OCI-LY7 (cell line): ENCODE measurements at regions not wholly inside any gene's neighbourhood (a gene's known extent, or its start where the extent isn't known, plus 50 kb on each side); places are given as distances from the start of the nearest gene placed in this dataset.

ENCODE experiments used
- CTCF ChIP-seq: fragments of 200-600 bp; sonication (generic); conservative IDR thresholded peaks from 2 replicates; pipeline ENCODE4 v1.5.1; 2014; ENCODE audit warnings: mild to moderate bottlenecking, antibody characterized with exemption, low read length, moderate library complexity, mixed read lengths
- EZH2phosphoT487 ChIP-seq: fragments of 200-600 bp; sonication (generic); IDR thresholded peaks from 2 replicates; pipeline ENCODE4 v1.6.1; 2018; ENCODE audit warnings: low read depth, borderline replicate concordance, mild to moderate bottlenecking, mixed run types, antibody characterized with exemption, low read length, moderate library complexity, mixed read lengths

DNA sequence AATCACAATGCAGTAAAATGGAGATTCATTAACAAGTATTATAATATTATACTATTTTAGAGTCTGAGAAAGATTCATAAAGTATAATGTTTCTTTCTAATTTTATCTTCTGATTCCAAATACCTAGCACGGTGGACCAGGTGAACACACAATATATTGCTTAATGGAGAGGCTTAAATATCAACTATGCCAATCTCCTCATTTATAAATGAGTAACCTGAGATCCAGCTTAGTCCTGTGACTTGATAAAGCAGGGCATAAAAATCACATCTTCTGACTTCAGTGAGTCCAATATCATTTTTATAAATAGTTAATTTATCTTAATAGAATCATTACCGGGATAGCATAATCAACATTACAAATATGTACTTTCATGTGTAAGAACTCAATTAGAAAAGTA, 144.4 kb upstream of the GJE1 start:
- no peak for TF ChIP-seq CTCF
- TF ChIP-seq EZH2phosphoT487, result no peak
